ENCODE measurements at regions not wholly inside any gene's neighbourhood (a gene's known extent, or its start where the extent isn't known, plus 50 kb on each side); places are given as distances from the start of the nearest gene placed in this dataset.

- H3K27me3 ChIP-seq (ENCODE audit: control insufficient read depth in 2 of 2, insufficient read depth in 2 of 2, low read length in 2 of 2): no peaks in the 10 kb centered on the region
- H3K27ac ChIP-seq (ENCODE audit: low read depth, low read length): no peak overlapping the region
- peaks cover 0 to 19% (median 0%) of the 10 kb centered on the region in 5 donors for H3K27me3 Mint-ChIP-seq
- peaks cover 11 to 19% (median 17%) of the 10 kb centered on the region in 7 donors for H3K4me1 Mint-ChIP-seq
- peaks cover 0 to 6% (median 0%) of the 10 kb centered on the region in 5 donors for H3K36me3 Mint-ChIP-seq
- intact Hi-C loops (cut with micrococcal nuclease): loop anchor here (1.0 to 5.0 kb wide), 11 partner anchors 12 to 983 kb away; no protein-coding TSS in a partner anchor
- peak overlapping the region in 5 of 9 donors; percentile 12 to 88 (median 72) for H3K27ac Mint-ChIP-seq
- H3K4me1 ChIP-seq (ENCODE audit: control insufficient read depth in 2 of 2, insufficient read depth in 2 of 2, low read length in 2 of 2): peaks cover 0 to 11% of the 10 kb centered on the region in 2 donors
- ATAC-seq: peak; percentile 83
- ChIA-PET CTCF (interaction anchor here (0.6 to 3.1 kb wide), 18 partner anchors 8 to 282 kb away, joined by 3 to 29 read pairs (median 4); partner anchors contain the start of gene SDK2), POLR2A (interaction anchor here (0.6 to 3.2 kb wide), 3 partner anchors 13 to 118 kb away, joined by 3 to 19 read pairs (median 4); no protein-coding TSS in a partner anchor)
- H3K9me3 Mint-ChIP-seq: peaks cover 0 to 6% (median 1%) of the 10 kb centered on the region in 11 donors
- peak; percentile 40 to 81 (median 62) for DNase-seq
- no peaks in the 10 kb centered on the region for H3K36me3 ChIP-seq (ENCODE audit: control insufficient read depth in 2 of 3, insufficient read depth in 3 of 3, low read length in 3 of 3)
- H3K9me3 ChIP-seq (ENCODE audit: control insufficient read depth in 2 of 3, low read length in 3 of 3): no peaks in the 10 kb centered on the region
- H3K4me3 Mint-ChIP-seq: peak overlapping the region in 5 of 10 donors; percentile 1 to 40 (median 34)
- no peak overlapping the region for H3K4me3 ChIP-seq (ENCODE audit: low read length)
Measured at GRCh38 chr17:73710095-73710592, 65.9 kb upstream of the SDK2 start.

DNA sequence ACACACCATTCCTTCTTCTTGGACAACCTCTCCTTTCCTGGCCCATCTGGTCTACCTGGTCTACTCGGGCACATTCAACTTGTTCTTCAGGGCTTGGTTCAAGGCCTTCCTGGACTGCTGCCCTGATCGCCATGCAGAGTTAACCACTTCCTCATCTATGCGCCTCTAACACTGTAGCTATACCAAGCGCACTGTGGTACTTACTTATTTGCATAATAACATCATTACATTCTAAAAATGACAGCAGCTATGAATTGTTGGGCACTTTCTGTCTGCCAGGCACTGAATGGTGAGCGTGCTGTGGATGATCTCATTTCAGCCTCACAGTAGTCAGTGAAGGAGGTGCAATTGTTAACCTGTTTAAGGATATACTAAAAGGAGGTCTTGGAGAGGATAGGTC, 66.9 kb upstream of the SDK2 start:
- H3K27ac Mint-ChIP-seq: peak overlapping the region in 3 of 9 donors; percentile 72 to 82 (median 73)
- ChIA-PET POLR2A (interaction anchor here (0.6 to 3.2 kb wide), 3 partner anchors 12 to 1056 kb away, joined by 3 to 19 read pairs (median 3); no protein-coding TSS in a partner anchor), CTCF (interaction anchor here (0.6 to 3.1 kb wide), 7 partner anchors 10 to 281 kb away, joined by 3 to 29 read pairs (median 7); partner anchors contain the start of gene SDK2)
- DNase-seq: no peak
- H3K9me3 ChIP-seq (ENCODE audit: control insufficient read depth in 2 of 3, low read length in 3 of 3): no peaks in the 10 kb centered on the region
- H3K27ac ChIP-seq (ENCODE audit: low read depth, low read length): no peak overlapping the region
- H3K27me3 ChIP-seq (ENCODE audit: control insufficient read depth in 2 of 2, insufficient read depth in 2 of 2, low read length in 2 of 2): no peaks in the 10 kb centered on the region
- no peaks in the 10 kb centered on the region for H3K36me3 ChIP-seq (ENCODE audit: control insufficient read depth in 2 of 3, insufficient read depth in 3 of 3, low read length in 3 of 3)
- H3K27me3 Mint-ChIP-seq: peaks cover 0 to 22% (median 0%) of the 10 kb centered on the region in 5 donors
- peak overlapping the region in 2 of 10 donors; percentile 10 to 67 for H3K4me3 Mint-ChIP-seq
- peaks cover 0 to 11% of the 10 kb centered on the region in 2 donors for H3K4me1 ChIP-seq (ENCODE audit: control insufficient read depth in 2 of 2, insufficient read depth in 2 of 2, low read length in 2 of 2)
- H3K9me3 Mint-ChIP-seq: peaks cover 0 to 6% (median 1%) of the 10 kb centered on the region in 11 donors
- H3K4me3 ChIP-seq (ENCODE audit: low read length): no peak overlapping the region
- H3K36me3 Mint-ChIP-seq: peaks cover 0 to 6% (median 0%) of the 10 kb centered on the region in 5 donors
- intact Hi-C loops (cut with micrococcal nuclease): loop anchor here (2.0 to 5.0 kb wide), 3 partner anchors 119 to 984 kb away; no protein-coding TSS in a partner anchor
- ATAC-seq: no peak
- H3K4me1 Mint-ChIP-seq: peaks cover 11 to 20% (median 17%) of the 10 kb centered on the region in 7 donors

DNA sequence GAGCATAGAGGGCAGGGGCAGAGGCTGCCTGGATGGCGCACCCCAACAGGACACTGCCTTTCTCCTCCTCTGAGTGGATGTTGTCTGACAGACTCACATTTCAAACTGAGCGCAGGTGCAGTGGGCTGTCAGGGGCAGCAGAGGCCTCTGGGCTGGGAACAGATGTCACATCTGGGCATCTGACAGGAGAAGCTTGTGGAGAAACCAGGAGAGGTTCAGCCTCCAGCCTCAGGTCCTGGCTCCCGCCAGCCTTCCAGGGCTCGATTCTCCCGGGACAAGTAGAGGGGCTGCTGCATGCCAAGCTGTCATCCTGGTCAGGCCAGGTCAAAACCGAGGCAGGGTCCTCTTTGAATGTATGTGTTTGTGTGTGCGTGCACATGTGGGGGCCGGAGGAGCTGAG, 67.7 kb upstream of the SDK2 start:
- H3K27ac Mint-ChIP-seq: peak overlapping the region in 3 of 9 donors; percentile 40 to 75 (median 67)
- CTCF ChIA-PET: interaction anchor here (1.5 to 3.1 kb wide), 4 partner anchors 9 to 282 kb away, joined by 3 to 29 read pairs (median 12); partner anchors contain the start of gene SDK2

GRCh38 chr17:73713136-73713535, 68.9 kb upstream of the SDK2 start:
- peaks cover 0 to 11% of the 10 kb centered on the region in 2 donors for H3K4me1 ChIP-seq (ENCODE audit: control insufficient read depth in 2 of 2, insufficient read depth in 2 of 2, low read length in 2 of 2)
- no peak for ATAC-seq
- ChIA-PET CTCF (interaction anchor here (0.8 kb wide), 1 partner anchor 66 kb away, joined by 3 read pairs; no protein-coding TSS in a partner anchor), POLR2A (interaction anchor here (0.7 to 1.2 kb wide), 2 partner anchors 9 to 127 kb away, joined by 3 to 5 read pairs; no protein-coding TSS in a partner anchor)
- Mint-ChIP-seq H3K36me3 (no peaks in the 10 kb centered on the region), H3K27ac (peak overlapping the region in 3 of 9 donors; percentile 30 to 60 (median 48)), H3K9me3 (peaks cover 0 to 2% (median 0%) of the 10 kb centered on the region in 11 donors), H3K4me3 (no peak overlapping the region), H3K27me3 (peaks cover 0 to 16% (median 0%) of the 10 kb centered on the region in 5 donors), H3K4me1 (peaks cover 12 to 27% (median 19%) of the 10 kb centered on the region in 7 donors)
- H3K4me3 ChIP-seq (ENCODE audit: low read length): no peak overlapping the region
- no peaks in the 10 kb centered on the region for H3K36me3 ChIP-seq (ENCODE audit: control insufficient read depth in 2 of 3, insufficient read depth in 3 of 3, low read length in 3 of 3)
- H3K9me3 ChIP-seq (ENCODE audit: control insufficient read depth in 2 of 3, low read length in 3 of 3): no peaks in the 10 kb centered on the region
- DNase-seq: no peak
- no peak overlapping the region for H3K27ac ChIP-seq (ENCODE audit: low read depth, low read length)
- no peaks in the 10 kb centered on the region for H3K27me3 ChIP-seq (ENCODE audit: control insufficient read depth in 2 of 2, insufficient read depth in 2 of 2, low read length in 2 of 2)
- intact Hi-C loops (cut with micrococcal nuclease): loop anchor here in 1 of 2 donors (5.0 kb wide), 2 partner anchors 121 to 986 kb away; no protein-coding TSS in a partner anchor

More for the DNA sequence above, 67.7 kb upstream of the SDK2 start:
- Histone ChIP-seq H3K36me3 (ENCODE audit: control insufficient read depth in 2 of 3, insufficient read depth in 3 of 3, low read length in 3 of 3) (no peaks in the 10 kb centered on the region), H3K4me1 (ENCODE audit: control insufficient read depth in 2 of 2, insufficient read depth in 2 of 2, low read length in 2 of 2) (peaks cover 0 to 11% of the 10 kb centered on the region in 2 donors), H3K27me3 (ENCODE audit: control insufficient read depth in 2 of 2, insufficient read depth in 2 of 2, low read length in 2 of 2) (no peaks in the 10 kb centered on the region), H3K4me3 (ENCODE audit: low read length) (no peak overlapping the region), H3K27ac (ENCODE audit: low read depth, low read length) (no peak overlapping the region), H3K9me3 (ENCODE audit: control insufficient read depth in 2 of 3, low read length in 3 of 3) (no peaks in the 10 kb centered on the region)
- ATAC-seq: no peak
- intact Hi-C loops (cut with micrococcal nuclease): loop anchor here (2.0 to 5.0 kb wide), 3 partner anchors 120 to 985 kb away; no protein-coding TSS in a partner anchor
- DNase-seq: no peak
- Mint-ChIP-seq H3K4me1 (peaks cover 11 to 20% (median 17%) of the 10 kb centered on the region in 7 donors), H3K9me3 (peaks cover 0 to 6% (median 1%) of the 10 kb centered on the region in 11 donors), H3K36me3 (peaks cover 0 to 6% (median 0%) of the 10 kb centered on the region in 5 donors), H3K4me3 (no peak overlapping the region), H3K27me3 (peaks cover 0 to 22% (median 0%) of the 10 kb centered on the region in 5 donors)
- POLR2A ChIA-PET: interaction anchor here (0.9 to 3.2 kb wide), 2 partner anchors 11 to 50 kb away, joined by 3 to 19 read pairs; no protein-coding TSS in a partner anchor

GRCh38 chr17:73715769-73716168, 71.5 kb upstream of the SDK2 start:
- ATAC-seq (no peak), DNase-seq (no peak)
- Mint-ChIP-seq H3K9me3 (no peaks in the 10 kb centered on the region), H3K36me3 (no peaks in the 10 kb centered on the region), H3K27ac (peak overlapping the region in 5 of 9 donors; percentile 1 to 45 (median 9)), H3K27me3 (peaks cover 0 to 3% (median 0%) of the 10 kb centered on the region in 5 donors), H3K4me1 (peaks cover 4 to 36% (median 31%) of the 10 kb centered on the region in 7 donors), H3K4me3 (no peak overlapping the region)
- CTCF ChIA-PET: no interaction called here
- Histone ChIP-seq H3K27me3 (ENCODE audit: control insufficient read depth in 2 of 2, insufficient read depth in 2 of 2, low read length in 2 of 2) (no peaks in the 10 kb centered on the region), H3K36me3 (ENCODE audit: control insufficient read depth in 2 of 3, insufficient read depth in 3 of 3, low read length in 3 of 3) (no peaks in the 10 kb centered on the region), H3K4me1 (ENCODE audit: control insufficient read depth in 2 of 2, insufficient read depth in 2 of 2, low read length in 2 of 2) (peaks cover under 1 to 15% of the 10 kb centered on the region in 2 donors), H3K9me3 (ENCODE audit: control insufficient read depth in 2 of 3, low read length in 3 of 3) (no peaks in the 10 kb centered on the region), H3K27ac (ENCODE audit: low read depth, low read length) (no peak overlapping the region), H3K4me3 (ENCODE audit: low read length) (no peak overlapping the region)
- intact Hi-C loops (cut with micrococcal nuclease): no loop called here
- POLR2A ChIA-PET: interaction anchor here (0.8 kb wide), 1 partner anchor 42 kb away, joined by 3 read pairs; no protein-coding TSS in a partner anchor

GRCh38 chr17:73717690-73718089, 73.4 kb upstream of the SDK2 start:
- no peaks in the 10 kb centered on the region for H3K9me3 Mint-ChIP-seq
- intact Hi-C loops (cut with micrococcal nuclease): no loop called here
- H3K27me3 Mint-ChIP-seq: peaks cover 0 to 7% (median 0%) of the 10 kb centered on the region in 5 donors
- Histone ChIP-seq H3K27ac (ENCODE audit: low read depth, low read length) (no peak overlapping the region), H3K9me3 (ENCODE audit: control insufficient read depth in 2 of 3, low read length in 3 of 3) (no peaks in the 10 kb centered on the region), H3K4me3 (ENCODE audit: low read length) (no peak overlapping the region), H3K27me3 (ENCODE audit: control insufficient read depth in 2 of 2, insufficient read depth in 2 of 2, low read length in 2 of 2) (no peaks in the 10 kb centered on the region), H3K36me3 (ENCODE audit: control insufficient read depth in 2 of 3, insufficient read depth in 3 of 3, low read length in 3 of 3) (no peaks in the 10 kb centered on the region), H3K4me1 (ENCODE audit: control insufficient read depth in 2 of 2, insufficient read depth in 2 of 2, low read length in 2 of 2) (peaks cover 10 to 25% of the 10 kb centered on the region in 2 donors)
- DNase-seq (no peak), ATAC-seq (no peak)
- H3K27ac Mint-ChIP-seq: peak overlapping the region in 1 of 9 donors; percentile 61
- H3K4me3 Mint-ChIP-seq: no peak overlapping the region
- H3K4me1 Mint-ChIP-seq: peaks cover 11 to 47% (median 38%) of the 10 kb centered on the region in 7 donors
- ChIA-PET CTCF (interaction anchor here (0.6 to 3.2 kb wide), 6 partner anchors 8 to 288 kb away, joined by 3 to 11 read pairs (median 4); no protein-coding TSS in a partner anchor), POLR2A (interaction anchor here (0.6 to 7.4 kb wide), 3 partner anchors 10 to 125 kb away, joined by 4 to 80 read pairs (median 5); no protein-coding TSS in a partner anchor)
- peaks cover 0 to 3% (median 0%) of the 10 kb centered on the region in 5 donors for H3K36me3 Mint-ChIP-seq
